Loucy (cell line): ENCODE measurements at regions not wholly inside any gene's neighbourhood (a gene's known extent, or its start where the extent isn't known, plus 50 kb on each side); places are given as distances from the start of the nearest gene placed in this dataset.

Experiments used
- CTCF ChIP-seq: fragments of 200-600 bp; sonication (generic); conservative IDR thresholded peaks from 2 replicates; pipeline ENCODE4 v1.5.1; 2014; ENCODE audit warnings: mild to moderate bottlenecking, antibody characterized with exemption, low read length
- EZH2phosphoT487 ChIP-seq: fragments of 200-600 bp; IDR thresholded peaks from 2 replicates; pipeline ENCODE4 v1.6.1; 2018; ENCODE audit warnings: antibody characterized with exemption, mild to moderate bottlenecking, moderate library complexity, borderline replicate concordance

- TF ChIP-seq CTCF = no peak
- no peak for TF ChIP-seq EZH2phosphoT487
These were observed 79.1 kb downstream of the INHBB start for GRCh38 chr2:120425014-120425413.
